ENCODE measurements at regions not wholly inside any gene's neighbourhood (a gene's known extent, or its start where the extent isn't known, plus 50 kb on each side); places are given as distances from the start of the nearest gene placed in this dataset.

GRCh38 chrX:113759422-113759821, 824.5 kb upstream of the HTR2C start:
- Histone ChIP-seq H3K4me1 (ENCODE audit: insufficient read depth, low read length) (peaks cover 19% of the 10 kb centered on the region; the same call in 1 of the 2 replicates), H3K9me3 (ENCODE audit: control insufficient read depth, insufficient read depth, low read length) (no peaks in the 10 kb centered on the region), H3K36me3 (ENCODE audit: insufficient read depth, low read length) (no peaks in the 10 kb centered on the region), H3K9ac (ENCODE audit: low read depth, low read length) (no peak overlapping the region)

GRCh38 chrX:113747274-113747973, 836.5 kb upstream of the HTR2C start:
- no peaks in the 10 kb centered on the region for H3K4me1 ChIP-seq (ENCODE audit: insufficient read depth, low read length)
- no peak overlapping the region for H3K9ac ChIP-seq (ENCODE audit: low read depth, low read length)
- H3K9me3 ChIP-seq (ENCODE audit: control insufficient read depth, insufficient read depth, low read length), result no peaks in the 10 kb centered on the region
- peaks cover 3% of the 10 kb centered on the region for H3K36me3 ChIP-seq (ENCODE audit: insufficient read depth, low read length)

DNA sequence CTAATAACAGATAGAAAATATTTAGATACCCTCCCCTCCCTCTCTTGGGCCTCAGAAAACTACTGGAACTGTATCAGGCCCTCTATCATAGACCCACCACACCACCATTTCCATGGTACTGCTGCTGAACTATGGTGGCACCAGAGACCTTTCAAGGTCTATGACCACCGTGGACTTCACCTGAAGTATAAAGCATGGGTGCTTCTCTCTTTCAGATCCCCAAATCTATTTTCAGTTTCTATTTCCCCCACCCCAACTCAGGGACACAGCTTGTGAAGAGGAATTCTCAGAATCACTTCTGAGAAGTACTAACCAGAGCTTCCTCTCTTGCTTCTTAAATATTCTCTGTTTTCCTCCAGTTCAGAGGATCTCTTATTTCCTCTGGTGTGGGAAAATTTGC, 840.8 kb upstream of the HTR2C start:
- Histone ChIP-seq H3K4me1 (ENCODE audit: insufficient read depth, low read length) (no peaks in the 10 kb centered on the region), H3K9me3 (ENCODE audit: control insufficient read depth, insufficient read depth, low read length) (no peaks in the 10 kb centered on the region), H3K36me3 (ENCODE audit: insufficient read depth, low read length) (peaks cover 6% of the 10 kb centered on the region), H3K9ac (ENCODE audit: low read depth, low read length) (no peak overlapping the region)

DNA sequence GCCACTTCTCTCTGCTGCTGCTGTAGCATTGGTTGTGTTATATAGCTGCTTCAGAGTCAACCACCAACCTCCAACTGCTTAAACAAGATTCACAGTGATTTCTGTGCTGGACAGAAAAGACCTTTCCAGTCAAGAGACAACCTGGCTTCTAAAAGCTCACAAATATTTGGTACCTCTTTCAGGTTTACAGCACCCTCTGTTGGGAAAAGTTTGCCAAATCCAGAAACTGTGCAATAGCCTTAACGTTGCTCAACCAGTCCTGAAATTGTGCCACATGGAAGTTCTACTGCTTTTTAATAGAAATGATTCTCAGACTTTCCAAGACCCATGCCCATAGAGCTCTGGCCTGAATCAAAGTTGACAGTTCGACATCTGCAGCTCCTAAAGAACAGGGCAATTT, 842.1 kb upstream of the HTR2C start:
- no peaks in the 10 kb centered on the region for H3K4me1 ChIP-seq (ENCODE audit: insufficient read depth, low read length)
- H3K9me3 ChIP-seq (ENCODE audit: control insufficient read depth, insufficient read depth, low read length), result 0 out of 2 replicates have a peak, but pooled peaks cover 2% of the 10 kb centered on the region
- no peak overlapping the region for H3K9ac ChIP-seq (ENCODE audit: low read depth, low read length)
- peaks cover 6% of the 10 kb centered on the region for H3K36me3 ChIP-seq (ENCODE audit: insufficient read depth, low read length)

DNA sequence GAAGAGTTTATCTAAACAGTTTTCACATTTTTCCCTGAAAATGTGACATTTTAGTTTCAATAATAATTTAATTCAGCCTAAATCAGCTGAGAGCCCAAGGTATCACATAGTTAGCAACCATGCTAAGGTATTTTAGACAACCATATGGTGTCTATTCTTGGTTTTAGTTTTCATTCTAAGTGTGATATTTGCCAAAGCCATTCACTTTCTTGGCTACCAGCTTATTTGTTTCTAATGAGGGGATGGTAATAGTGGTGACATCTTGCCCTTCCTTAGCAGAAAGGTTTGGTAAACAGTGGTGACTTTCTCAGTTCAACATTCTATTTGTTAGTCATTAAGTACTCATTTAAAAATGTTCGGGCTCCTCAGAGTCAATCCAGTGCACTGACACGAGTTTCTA, 854.9 kb upstream of the HTR2C start:
- 0 out of 2 replicates have a peak, but pooled peaks cover 3% of the 10 kb centered on the region for H3K36me3 ChIP-seq (ENCODE audit: insufficient read depth, low read length)
- no peak overlapping the region for H3K9ac ChIP-seq (ENCODE audit: low read depth, low read length)
- H3K4me1 ChIP-seq (ENCODE audit: insufficient read depth, low read length), result no peaks in the 10 kb centered on the region
- no peaks in the 10 kb centered on the region; the same call in 1 of the 2 replicates for H3K9me3 ChIP-seq (ENCODE audit: control insufficient read depth, insufficient read depth, low read length)

DNA sequence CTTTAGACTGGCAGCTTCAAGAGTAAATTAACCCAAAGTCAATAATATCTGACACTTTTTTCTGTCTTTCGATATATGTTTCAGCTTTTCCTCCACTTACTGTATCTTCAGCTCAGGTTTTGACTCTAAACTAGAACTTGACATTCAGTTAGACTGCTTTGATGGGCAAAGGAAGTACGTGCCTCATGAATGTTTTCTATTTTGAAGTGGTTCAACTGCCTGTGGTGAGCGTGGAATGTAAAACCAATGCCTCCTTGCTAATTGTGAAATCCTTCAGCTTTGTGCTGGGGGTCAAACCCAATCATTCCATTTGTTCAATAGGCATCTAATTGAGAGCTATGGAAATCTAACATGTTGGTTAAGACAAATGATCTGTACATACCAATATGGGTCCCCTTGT, 857.0 kb upstream of the HTR2C start:
- Histone ChIP-seq H3K4me1 (ENCODE audit: insufficient read depth, low read length) (no peaks in the 10 kb centered on the region), H3K9ac (ENCODE audit: low read depth, low read length) (no peak overlapping the region), H3K36me3 (ENCODE audit: insufficient read depth, low read length) (0 out of 2 replicates have a peak, but pooled peaks cover 3% of the 10 kb centered on the region), H3K9me3 (ENCODE audit: control insufficient read depth, insufficient read depth, low read length) (0 out of 2 replicates have a peak, but pooled peaks cover 3% of the 10 kb centered on the region)

GRCh38 chrX:113726466-113726865, 857.4 kb upstream of the HTR2C start:
- no peaks in the 10 kb centered on the region for H3K4me1 ChIP-seq (ENCODE audit: insufficient read depth, low read length)
- H3K9ac ChIP-seq (ENCODE audit: low read depth, low read length), result no peak overlapping the region
- H3K36me3 ChIP-seq (ENCODE audit: insufficient read depth, low read length), result 0 out of 2 replicates have a peak, but pooled peaks cover 3% of the 10 kb centered on the region
- H3K9me3 ChIP-seq (ENCODE audit: control insufficient read depth, insufficient read depth, low read length), result peaks cover 3% of the 10 kb centered on the region; the same call in 1 of the 2 replicates

- Histone ChIP-seq H3K36me3 (ENCODE audit: insufficient read depth, low read length) (0 out of 2 replicates have a peak, but pooled peaks cover 3% of the 10 kb centered on the region), H3K9me3 (ENCODE audit: control insufficient read depth, insufficient read depth, low read length) (peaks cover 5% of the 10 kb centered on the region; the same call in 1 of the 2 replicates), H3K9ac (ENCODE audit: low read depth, low read length) (no peak overlapping the region), H3K4me1 (ENCODE audit: insufficient read depth, low read length) (no peaks in the 10 kb centered on the region)
These were observed 857.9 kb upstream of the HTR2C start for GRCh38 chrX:113726009-113726408.

- Histone ChIP-seq H3K4me1 (ENCODE audit: insufficient read depth, low read length) (no peaks in the 10 kb centered on the region), H3K9ac (ENCODE audit: low read depth, low read length) (no peak overlapping the region), H3K9me3 (ENCODE audit: control insufficient read depth, insufficient read depth, low read length) (peaks cover 12% of the 10 kb centered on the region), H3K36me3 (ENCODE audit: insufficient read depth, low read length) (peaks cover 6% of the 10 kb centered on the region; the same call in 1 of the 2 replicates)
These were observed 859.3 kb upstream of the AMOT start for GRCh38 chrX:113699939-113700338.

GRCh38 chrX:113675278-113675677, 834.6 kb upstream of the AMOT start:
- H3K36me3 ChIP-seq (ENCODE audit: insufficient read depth, low read length), result no peaks in the 10 kb centered on the region
- H3K4me1 ChIP-seq (ENCODE audit: insufficient read depth, low read length), result 0 out of 2 replicates have a peak, but pooled peaks cover 8% of the 10 kb centered on the region
- H3K9ac ChIP-seq (ENCODE audit: low read depth, low read length), result no peak overlapping the region
- no peaks in the 10 kb centered on the region for H3K9me3 ChIP-seq (ENCODE audit: control insufficient read depth, insufficient read depth, low read length)

- 0 out of 2 replicates have a peak, but pooled peaks cover 2% of the 10 kb centered on the region for H3K9me3 ChIP-seq (ENCODE audit: control insufficient read depth, insufficient read depth, low read length)
- peaks cover 10% of the 10 kb centered on the region; the same call in 1 of the 2 replicates for H3K4me1 ChIP-seq (ENCODE audit: insufficient read depth, low read length)
- no peaks in the 10 kb centered on the region for H3K36me3 ChIP-seq (ENCODE audit: insufficient read depth, low read length)
- no peak overlapping the region for H3K9ac ChIP-seq (ENCODE audit: low read depth, low read length)
These were observed 810.7 kb upstream of the AMOT start for GRCh38 chrX:113651306-113651705.

- Histone ChIP-seq H3K9me3 (ENCODE audit: control insufficient read depth, insufficient read depth, low read length) (0 out of 2 replicates have a peak, but pooled peaks cover 7% of the 10 kb centered on the region), H3K9ac (ENCODE audit: low read depth, low read length) (no peak overlapping the region), H3K36me3 (ENCODE audit: insufficient read depth, low read length) (0 out of 2 replicates have a peak, but pooled peaks cover 3% of the 10 kb centered on the region), H3K4me1 (ENCODE audit: insufficient read depth, low read length) (no peaks in the 10 kb centered on the region)
These were observed 803.8 kb upstream of the AMOT start for GRCh38 chrX:113644426-113644825.

DNA sequence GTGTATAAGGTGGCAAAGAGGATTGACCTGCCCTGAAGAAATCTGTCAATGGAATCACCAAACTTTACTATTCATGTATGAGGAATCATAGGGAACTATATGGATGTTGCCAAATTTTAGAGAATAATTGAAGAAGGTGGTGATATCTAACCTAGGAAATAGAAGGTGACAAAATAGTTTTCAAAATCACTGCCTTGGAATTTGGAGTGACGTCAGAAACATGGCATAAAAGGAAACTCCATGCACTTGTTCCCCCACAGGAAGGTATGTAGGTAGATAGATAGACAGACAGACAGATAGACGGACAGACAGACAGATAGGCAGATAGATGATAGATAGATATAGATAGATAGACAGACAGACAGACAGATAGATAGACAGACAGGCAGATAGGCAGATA, 793.9 kb upstream of the AMOT start:
- H3K9me3 ChIP-seq (ENCODE audit: control insufficient read depth, insufficient read depth, low read length), result no peaks in the 10 kb centered on the region
- H3K9ac ChIP-seq (ENCODE audit: low read depth, low read length), result no peak overlapping the region
- H3K4me1 ChIP-seq (ENCODE audit: insufficient read depth, low read length), result no peaks in the 10 kb centered on the region
- H3K36me3 ChIP-seq (ENCODE audit: insufficient read depth, low read length), result no peaks in the 10 kb centered on the region

DNA sequence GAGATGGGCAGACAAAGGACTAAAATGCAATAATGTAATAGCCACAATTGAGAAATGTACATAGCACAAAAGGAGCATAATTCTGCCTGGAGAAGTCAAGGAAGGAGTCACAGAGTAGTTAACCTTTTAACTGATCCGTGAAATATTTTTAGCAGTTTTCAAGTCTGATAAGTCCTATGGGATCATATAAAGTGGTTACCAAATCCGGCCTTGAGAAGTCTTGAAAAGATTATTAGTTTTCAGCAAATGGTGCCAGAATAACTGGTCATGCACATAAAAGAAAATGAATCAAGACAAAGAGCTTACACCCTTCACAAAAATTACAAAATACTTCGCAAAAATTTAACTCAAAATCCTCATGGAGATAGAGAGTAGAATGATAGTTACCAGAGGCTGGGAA, 788.7 kb upstream of the AMOT start:
- H3K4me1 ChIP-seq (ENCODE audit: insufficient read depth, low read length), result no peaks in the 10 kb centered on the region
- H3K9me3 ChIP-seq (ENCODE audit: control insufficient read depth, insufficient read depth, low read length), result no peaks in the 10 kb centered on the region
- peaks cover 3% of the 10 kb centered on the region; the same call in 1 of the 2 replicates for H3K36me3 ChIP-seq (ENCODE audit: insufficient read depth, low read length)
- H3K9ac ChIP-seq (ENCODE audit: low read depth, low read length), result no peak overlapping the region

Measured in ES-I3 (cell line).